T-helper 1 cell (primary cell): ENCODE measurements at regions not wholly inside any gene's neighbourhood (a gene's known extent, or its start where the extent isn't known, plus 50 kb on each side); places are given as distances from the start of the nearest gene placed in this dataset.

Experiments used
- DNase-seq, 5 donors: peaks; one replicate each; pipeline ENCODE4 v3.0.0-alpha.2; 2012 to 2020

GRCh38 chr9:115494393-115494792 lies 376.4 kb upstream of the TNC start:
- DNase-seq = no peak

GRCh38 chr9:115495052-115495635 lies 377.2 kb upstream of the TNC start:
- no peak for DNase-seq

- no peak for DNase-seq
These were observed 377.9 kb upstream of the TNC start for GRCh38 chr9:115495836-115496235.

GRCh38 chr9:115498303-115498702 lies 380.3 kb upstream of the TNC start:
- DNase-seq = no peak

GRCh38 chr9:115507148-115507547 lies 389.2 kb upstream of the TNC start:
- no peak for DNase-seq

- DNase-seq = no peak
These were observed 395.2 kb upstream of the TNC start for GRCh38 chr9:115513148-115513547.

- no peak for DNase-seq
These were observed 396.5 kb upstream of the TNC start for GRCh38 chr9:115514454-115514853.

- DNase-seq = no peak
These were observed 399.5 kb upstream of the TNC start for GRCh38 chr9:115517335-115518075.

- DNase-seq = no peak
These were observed 402.7 kb upstream of the TNC start for GRCh38 chr9:115520646-115521045.

GRCh38 chr9:115522912-115523311 lies 405.0 kb upstream of the TNC start:
- DNase-seq = no peak

- peak in 2 of 5 donors; percentile 7 to 8 for DNase-seq
These were observed 406.6 kb upstream of the TNC start for GRCh38 chr9:115524453-115525059.

GRCh38 chr9:115525111-115526058 lies 407.4 kb upstream of the TNC start:
- no peak for DNase-seq

- DNase-seq = no peak
These were observed 413.6 kb upstream of the TNC start for GRCh38 chr9:115531410-115532125.

- DNase-seq = no peak
These were observed 415.6 kb upstream of the TNC start for GRCh38 chr9:115533511-115533910.

GRCh38 chr9:115540091-115540490 lies 422.1 kb upstream of the TNC start:
- no peak for DNase-seq

- no peak for DNase-seq
These were observed 425.6 kb upstream of the TNC start for GRCh38 chr9:115543511-115543910.

- no peak for DNase-seq
These were observed 430.8 kb upstream of the TNC start for GRCh38 chr9:115548609-115549260.

- no peak for DNase-seq
These were observed 433.4 kb upstream of the TNC start for GRCh38 chr9:115551396-115551795.

GRCh38 chr9:115553060-115553773 lies 435.3 kb upstream of the TNC start:
- DNase-seq = no peak

- no peak for DNase-seq
These were observed 438.5 kb upstream of the TNC start for GRCh38 chr9:115556432-115556831.

GRCh38 chr9:115575147-115575546 lies 457.2 kb upstream of the TNC start:
- no peak for DNase-seq
